HepG2 (cell line): ENCODE measurements at regions not wholly inside any gene's neighbourhood (a gene's known extent, or its start where the extent isn't known, plus 50 kb on each side); places are given as distances from the start of the nearest gene placed in this dataset.

Source experiments
- ATAC-seq: fragments of 200-7000 bp; cut with Tn5 transposase; 3 replicates; pipeline ENCODE4 v1.9.1; 2020; ENCODE audit warnings: mild to moderate bottlenecking, moderate library complexity
- BruUV-seq: library from RNA; stranded (reverse); fragments of 400-500 nt; replicated peaks from 2 replicates; lab custom pipeline; 2021; lab: Mats Ljungman, UMichigan
- CTCF ChIA-PET: fragments of 300-600 bp; formaldehyde crosslinking; extraction: SDS; loops from one replicate; lab custom pipeline; 2021; ENCODE audit warnings: low total read pairs, inconsistent platforms, low intra/inter-chr PET ratio; lab: Yijun Ruan, JAX
- POLR2A ChIA-PET: fragments of 350-600 bp; sonication (Branson Sonifier 250); formaldehyde crosslinking; loops from one replicate; lab custom pipeline; 2020; ENCODE audit warnings: antibody characterized with exemption, inconsistent platforms; lab: Yijun Ruan, JAX
- DNase-seq: peaks from one replicate; pipeline ENCODE4 v3.0.0-alpha.2; 2015; ENCODE audit warnings: low spot score
- FAIRE-seq: peaks from 3 replicates; lab custom pipeline; 2011; peaks lifted over from hg19 to GRCh38; lab: Jason Lieb, UNC
- H2AFZ ChIP-seq: one replicate; pipeline ENCODE4 v1.6.1; 2011; ENCODE audit warnings: low read length, inconsistent platforms
- H3K27ac ChIP-seq: fragments of 300-600 bp; 3 replicates; pipeline ENCODE4 v1.8.0; 2011; ENCODE audit warnings: mixed run types, mild to moderate bottlenecking, mixed read lengths, low read length, inconsistent platforms; ENCODE audit not compliant: insufficient read depth; ENCODE audit errors: extremely low read length
- H3K27me3 ChIP-seq, 2 experiments: fragments of 200-600 bp in 1 of 2; 2 replicates in 1 of 2; 3 replicates in 1 of 2; pipeline versions ENCODE4 v1.6.0 to v1.8.0; 2011; ENCODE audit warnings: low read length in 2 of 2, mild to moderate bottlenecking in 2 of 2, moderate library complexity in 2 of 2, inconsistent platforms in 1 of 2; ENCODE audit not compliant: insufficient read depth in 2 of 2, control insufficient read depth in 1 of 2
- H3K36me3 ChIP-seq, 2 experiments: fragments of 200-600 bp in 1 of 2; replicated peaks in 1 of 2; 2 replicates in 1 of 2; 3 replicates in 1 of 2; pipeline versions ENCODE4 v1.5.1 to v1.8.0; 2011; ENCODE audit warnings: low read length in 2 of 2, inconsistent platforms in 1 of 2; ENCODE audit not compliant: insufficient read depth in 2 of 2, control insufficient read depth in 1 of 2
- H3K4me1 ChIP-seq: 2 replicates; pipeline ENCODE4 v1.5.1; 2012; ENCODE audit warnings: low read length, inconsistent platforms; ENCODE audit not compliant: insufficient read depth
- H3K4me2 ChIP-seq: 2 replicates; pipeline ENCODE4 v1.6.0; 2011; ENCODE audit warnings: low read depth, low read length, inconsistent platforms
- H3K4me3 ChIP-seq, 3 experiments: fragments of 200-600 bp in 1 of 3; sonication (generic), shearing (Covaris generic) in 1 of 3; replicated peaks in 1 of 3; 2 replicates each; pipeline ENCODE4 v1.5.1; 2011 to 2016; ENCODE audit warnings: low read length in 3 of 3, inconsistent platforms in 2 of 3, low read depth in 2 of 3, mild to moderate bottlenecking in 2 of 3, control low read depth in 1 of 3, mixed read lengths in 1 of 3; ENCODE audit not compliant: insufficient read depth in 1 of 3
- H3K79me2 ChIP-seq: one replicate; pipeline ENCODE4 v1.6.1; 2011; ENCODE audit warnings: low read length, inconsistent platforms; ENCODE audit not compliant: insufficient read depth
- H3K9ac ChIP-seq: 2 replicates; pipeline ENCODE4 v1.6.0; 2011; ENCODE audit warnings: mild to moderate bottlenecking, low read depth, low read length, inconsistent platforms; ENCODE audit not compliant: insufficient read depth
- H3K9me3 ChIP-seq: 2 replicates; pipeline ENCODE4 v1.5.1; 2012; ENCODE audit warnings: mild to moderate bottlenecking, low read length
- H4K20me1 ChIP-seq: 2 replicates; pipeline ENCODE4 v1.6.0; 2011; ENCODE audit warnings: inconsistent platforms, mild to moderate bottlenecking, low read length, moderate library complexity; ENCODE audit not compliant: insufficient read depth
- ATF4 ChIP-seq, 2 experiments: fragments of 450-650 bp in 1 of 2; sonication (generic) in 1 of 2; formaldehyde crosslinking; IDR thresholded peaks; 2 replicates each; pipeline versions ENCODE4 v1.5.0 to v1.8.0; 2020 to 2022; ENCODE audit warnings: mild to moderate bottlenecking in 1 of 2, missing genetic modification reagents in 1 of 2
- CBX1 ChIP-seq: IDR thresholded peaks from one replicate; pipeline ENCODE4 v1.6.1; 2016; ENCODE audit warnings: antibody characterized with exemption, low read depth
- CHD4 ChIP-seq: fragments of 200-600 bp; sonication (generic); IDR thresholded peaks from 2 replicates; pipeline ENCODE4 v1.7.0; 2017; ENCODE audit warnings: mild to moderate bottlenecking, low read length, borderline replicate concordance
- ZNF382 ChIP-seq: sonication (generic); formaldehyde crosslinking; IDR thresholded peaks from 2 replicates; pipeline ENCODE4 v1.5.0; 2020; ENCODE audit warnings: missing genetic modification reagents, mild to moderate bottlenecking, borderline replicate concordance
- ZNF709 ChIP-seq: sonication (generic); formaldehyde crosslinking; IDR thresholded peaks from 2 replicates; pipeline ENCODE4 v1.5.0; 2020; ENCODE audit warnings: mild to moderate bottlenecking, missing genetic modification reagents
- ZNF775 ChIP-seq: sonication (generic); formaldehyde crosslinking; IDR thresholded peaks from 2 replicates; pipeline ENCODE4 v1.4.0; 2020; ENCODE audit warnings: missing genetic modification reagents, mild to moderate bottlenecking, moderate library complexity, borderline replicate concordance
- ZNF782 ChIP-seq: sonication (generic); formaldehyde crosslinking; IDR thresholded peaks from 2 replicates; pipeline ENCODE4 v1.4.0; 2020; ENCODE audit warnings: missing genetic modification reagents, mild to moderate bottlenecking, borderline replicate concordance
- WGBS: methylation state at CpG from one replicate; pipeline ENCODE4 v1.1.6; 2017; ENCODE audit warnings: low lambda C conversion rate; 5-methylcytosine and 5-hydroxymethylcytosine counted together
- in situ Hi-C: cut with HindIII; loops from 2 replicates; pipeline ENCODE4 v1.10.0; 2017; ENCODE audit warnings: low pct_unique_long_range_greater_than_20kb; ENCODE audit not compliant: extremely low pct_ligation_motif_present
- intact Hi-C: fragments of 100-400 bp; cut with micrococcal nuclease; formaldehyde crosslinking; loops from one replicate; pipeline ENCODE4 v1.10.0; 2022; ENCODE audit not compliant: unreplicated experiment
- TF ChIP-seq, protein P1 (sequence below): sonication (generic); formaldehyde crosslinking; conservative IDR thresholded peaks from 2 replicates; pipeline ENCODE4 v1.4.0; 2020; ENCODE audit warnings: missing genetic modification reagents

GRCh38 chr7:85914437-85914836 lies 727.6 kb upstream of the SEMA3D start:
- WGBS = 0% methylated on average over 2 of the region's 2 CpGs
- intact Hi-C loops = loop anchor here (1.0 kb wide), 1 partner anchor 35 kb away; no protein-coding TSS in a partner anchor
- no peak overlapping the region for H3K9ac ChIP-seq
- POLR2A ChIA-PET = no interaction called here
- H3K79me2 ChIP-seq = no peaks in the 10 kb centered on the region
- in situ Hi-C loops = no loop called here
- CTCF ChIA-PET = no interaction called here
- no peak overlapping the region for H2AFZ ChIP-seq
- BruUV-seq = no TSS peak
- DNase-seq (no peak), ATAC-seq (no peak)
- no peaks in the 10 kb centered on the region for H3K36me3 ChIP-seq
- TF ChIP-seq ZNF382 (CRISPR knock-in tag) (no peak), ZNF709 (CRISPR knock-in tag) (no peak), CBX1 (no peak), CHD4 (no peak), ATF4 (CRISPR knock-in tag; IDR thresholded peaks at IDR 0.05) (no peak), ZNF775 (no peak), ZNF782 (CRISPR knock-in tag) (no peak)
- TF ChIP-seq, protein P1, sequence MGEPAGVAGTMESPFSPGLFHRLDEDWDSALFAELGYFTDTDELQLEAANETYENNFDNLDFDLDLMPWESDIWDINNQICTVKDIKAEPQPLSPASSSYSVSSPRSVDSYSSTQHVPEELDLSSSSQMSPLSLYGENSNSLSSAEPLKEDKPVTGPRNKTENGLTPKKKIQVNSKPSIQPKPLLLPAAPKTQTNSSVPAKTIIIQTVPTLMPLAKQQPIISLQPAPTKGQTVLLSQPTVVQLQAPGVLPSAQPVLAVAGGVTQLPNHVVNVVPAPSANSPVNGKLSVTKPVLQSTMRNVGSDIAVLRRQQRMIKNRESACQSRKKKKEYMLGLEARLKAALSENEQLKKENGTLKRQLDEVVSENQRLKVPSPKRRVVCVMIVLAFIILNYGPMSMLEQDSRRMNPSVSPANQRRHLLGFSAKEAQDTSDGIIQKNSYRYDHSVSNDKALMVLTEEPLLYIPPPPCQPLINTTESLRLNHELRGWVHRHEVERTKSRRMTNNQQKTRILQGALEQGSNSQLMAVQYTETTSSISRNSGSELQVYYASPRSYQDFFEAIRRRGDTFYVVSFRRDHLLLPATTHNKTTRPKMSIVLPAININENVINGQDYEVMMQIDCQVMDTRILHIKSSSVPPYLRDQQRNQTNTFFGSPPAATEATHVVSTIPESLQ (CRISPR knock-in tag) = no peak
- TF ChIP-seq, all 625 proteins: peak for 0
- H3K9me3 ChIP-seq = no peaks in the 10 kb centered on the region
- FAIRE-seq = no peak
- no peaks in the 10 kb centered on the region for H3K4me1 ChIP-seq
- no peaks in the 10 kb centered on the region for H4K20me1 ChIP-seq
- H3K4me2 ChIP-seq = no peak overlapping the region
- H3K4me3 ChIP-seq = no peak overlapping the region
- H3K27ac ChIP-seq = no peak overlapping the region
- H3K27me3 ChIP-seq = no peaks in the 10 kb centered on the region
